OCI-LY1 (cell line): ENCODE measurements at regions not wholly inside any gene's neighbourhood (a gene's known extent, or its start where the extent isn't known, plus 50 kb on each side); places are given as distances from the start of the nearest gene placed in this dataset.

ENCODE experiments used
- CTCF ChIP-seq: fragments of 200-600 bp; sonication (generic), shearing (Covaris generic); IDR thresholded peaks from 2 replicates; pipeline ENCODE4 v1.5.1; 2017; ENCODE audit warnings: mild to moderate bottlenecking, antibody characterized with exemption, low read length, moderate library complexity, mixed read lengths
- EZH2 ChIP-seq: fragments of 200-600 bp; sonication (generic), shearing (Covaris generic); IDR thresholded peaks from 2 replicates; pipeline ENCODE4 v1.8.0; 2017; ENCODE audit warnings: borderline replicate concordance, mixed run types, mild to moderate bottlenecking, antibody characterized with exemption, low read length, moderate library complexity, mixed read lengths

- TF ChIP-seq CTCF (no peak), EZH2 (no peak)
Measured at GRCh38 chr3:84566256-84566655, 392.5 kb upstream of the CADM2 start.
